ENCODE measurements at regions not wholly inside any gene's neighbourhood (a gene's known extent, or its start where the extent isn't known, plus 50 kb on each side); places are given as distances from the start of the nearest gene placed in this dataset.

DNA sequence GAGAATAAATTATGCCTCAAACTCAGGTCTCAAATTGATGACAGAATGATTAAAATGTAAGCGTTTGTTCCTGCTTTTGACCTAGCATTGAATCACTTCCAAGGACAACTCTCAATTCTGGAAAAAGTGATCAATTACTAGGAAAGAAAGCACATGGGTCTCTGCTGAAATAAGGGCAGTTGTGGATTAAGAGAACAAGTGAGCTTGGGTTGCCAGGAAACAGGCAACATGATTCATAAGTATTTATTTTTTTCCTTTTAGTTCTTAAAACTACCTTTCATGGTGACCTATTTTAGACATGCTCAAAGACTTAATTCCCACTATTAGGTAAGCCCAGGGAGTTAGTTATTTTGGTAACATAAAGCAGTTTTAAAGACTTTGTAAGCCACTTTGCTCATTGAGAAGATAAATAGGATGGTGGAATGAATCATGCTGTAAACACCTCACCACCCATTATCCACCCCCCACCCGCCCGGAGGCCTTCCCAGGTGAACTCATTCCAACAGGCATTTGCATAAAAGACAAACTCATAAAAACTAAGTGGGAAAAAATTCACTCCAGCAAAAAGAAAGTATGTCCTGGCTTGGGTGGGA lies 728.3 kb downstream of the SORCS1 start:
- no peak for TF ChIP-seq EZH2phosphoT487 (conservative IDR thresholded peaks at IDR 0.05; ENCODE audit: low read length)
- TF ChIP-seq, protein P1, sequence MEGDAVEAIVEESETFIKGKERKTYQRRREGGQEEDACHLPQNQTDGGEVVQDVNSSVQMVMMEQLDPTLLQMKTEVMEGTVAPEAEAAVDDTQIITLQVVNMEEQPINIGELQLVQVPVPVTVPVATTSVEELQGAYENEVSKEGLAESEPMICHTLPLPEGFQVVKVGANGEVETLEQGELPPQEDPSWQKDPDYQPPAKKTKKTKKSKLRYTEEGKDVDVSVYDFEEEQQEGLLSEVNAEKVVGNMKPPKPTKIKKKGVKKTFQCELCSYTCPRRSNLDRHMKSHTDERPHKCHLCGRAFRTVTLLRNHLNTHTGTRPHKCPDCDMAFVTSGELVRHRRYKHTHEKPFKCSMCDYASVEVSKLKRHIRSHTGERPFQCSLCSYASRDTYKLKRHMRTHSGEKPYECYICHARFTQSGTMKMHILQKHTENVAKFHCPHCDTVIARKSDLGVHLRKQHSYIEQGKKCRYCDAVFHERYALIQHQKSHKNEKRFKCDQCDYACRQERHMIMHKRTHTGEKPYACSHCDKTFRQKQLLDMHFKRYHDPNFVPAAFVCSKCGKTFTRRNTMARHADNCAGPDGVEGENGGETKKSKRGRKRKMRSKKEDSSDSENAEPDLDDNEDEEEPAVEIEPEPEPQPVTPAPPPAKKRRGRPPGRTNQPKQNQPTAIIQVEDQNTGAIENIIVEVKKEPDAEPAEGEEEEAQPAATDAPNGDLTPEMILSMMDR (IDR thresholded peaks at IDR 0.05; ENCODE audit: insufficient read depth, low read length, poor library complexity, severe bottlenecking): no peak
- no peaks in the 10 kb centered on the region for H3K36me3 ChIP-seq (ENCODE audit: low read length)
- H3K27ac ChIP-seq (ENCODE audit: low read depth, low read length): no peak overlapping the region
- H3K27me3 ChIP-seq (ENCODE audit: low read length): no peaks in the 10 kb centered on the region
- H4K20me1 ChIP-seq (ENCODE audit: low read depth, low read length): no peaks in the 10 kb centered on the region
- no peaks in the 10 kb centered on the region for H3K9me2 ChIP-seq (replicated peaks; ENCODE audit: insufficient read depth, low read length)
- H3K9ac ChIP-seq (ENCODE audit: low read length): no peak overlapping the region
- no peaks in the 10 kb centered on the region for H3F3A ChIP-seq (ENCODE audit: insufficient read depth)
- H3K79me2 ChIP-seq (ENCODE audit: insufficient read depth, low read length): no peaks in the 10 kb centered on the region
- no peak overlapping the region for H2AFZ ChIP-seq (ENCODE audit: low read depth, low read length, severe bottlenecking)
- no peaks in the 10 kb centered on the region for H3K9me3 ChIP-seq (ENCODE audit: insufficient read depth, low read length)
- H3K4me2 ChIP-seq (ENCODE audit: low read depth, low read length, poor library complexity, severe bottlenecking): no peak overlapping the region
- no peak overlapping the region for H3K4me3 ChIP-seq (ENCODE audit: insufficient read depth, low read length, poor library complexity, severe bottlenecking)

- no peak for TF ChIP-seq EZH2phosphoT487 (conservative IDR thresholded peaks at IDR 0.05; ENCODE audit: low read length)
- TF ChIP-seq, protein P1 (IDR thresholded peaks at IDR 0.05; ENCODE audit: insufficient read depth, low read length, poor library complexity, severe bottlenecking): no peak
- Histone ChIP-seq H3K4me2 (ENCODE audit: low read depth, low read length, poor library complexity, severe bottlenecking) (no peak overlapping the region), H3K27ac (ENCODE audit: low read depth, low read length) (no peak overlapping the region), H3K9me3 (ENCODE audit: insufficient read depth, low read length) (no peaks in the 10 kb centered on the region), H3F3A (ENCODE audit: insufficient read depth) (no peaks in the 10 kb centered on the region), H3K79me2 (ENCODE audit: insufficient read depth, low read length) (no peaks in the 10 kb centered on the region), H3K36me3 (ENCODE audit: low read length) (no peaks in the 10 kb centered on the region), H3K4me3 (ENCODE audit: insufficient read depth, low read length, poor library complexity, severe bottlenecking) (no peak overlapping the region), H2AFZ (ENCODE audit: low read depth, low read length, severe bottlenecking) (no peak overlapping the region), H3K9ac (ENCODE audit: low read length) (no peak overlapping the region), H4K20me1 (ENCODE audit: low read depth, low read length) (no peaks in the 10 kb centered on the region), H3K27me3 (ENCODE audit: low read length) (no peaks in the 10 kb centered on the region), H3K9me2 (replicated peaks; ENCODE audit: insufficient read depth, low read length) (no peaks in the 10 kb centered on the region)
These were observed 729.4 kb downstream of the SORCS1 start for GRCh38 chr10:106435081-106435480.

- Histone ChIP-seq H3K9ac (ENCODE audit: low read length) (no peak overlapping the region), H4K20me1 (ENCODE audit: low read depth, low read length) (no peaks in the 10 kb centered on the region), H3K4me2 (ENCODE audit: low read depth, low read length, poor library complexity, severe bottlenecking) (no peak overlapping the region), H3K27ac (ENCODE audit: low read depth, low read length) (no peak overlapping the region), H3K9me2 (replicated peaks; ENCODE audit: insufficient read depth, low read length) (no peaks in the 10 kb centered on the region), H3K79me2 (ENCODE audit: insufficient read depth, low read length) (no peaks in the 10 kb centered on the region), H3F3A (ENCODE audit: insufficient read depth) (no peaks in the 10 kb centered on the region), H3K4me3 (ENCODE audit: insufficient read depth, low read length, poor library complexity, severe bottlenecking) (no peak overlapping the region), H3K9me3 (ENCODE audit: insufficient read depth, low read length) (no peaks in the 10 kb centered on the region), H3K27me3 (ENCODE audit: low read length) (no peaks in the 10 kb centered on the region), H2AFZ (ENCODE audit: low read depth, low read length, severe bottlenecking) (no peak overlapping the region), H3K36me3 (ENCODE audit: low read length) (no peaks in the 10 kb centered on the region)
- no peak for TF ChIP-seq EZH2phosphoT487 (conservative IDR thresholded peaks at IDR 0.05; ENCODE audit: low read length)
- TF ChIP-seq, protein P1 (IDR thresholded peaks at IDR 0.05; ENCODE audit: insufficient read depth, low read length, poor library complexity, severe bottlenecking): no peak
These were observed 739.5 kb downstream of the SORCS1 start for GRCh38 chr10:106424981-106425380.
